OCI-LY7 (cell line): ENCODE measurements at regions not wholly inside any gene's neighbourhood (a gene's known extent, or its start where the extent isn't known, plus 50 kb on each side); places are given as distances from the start of the nearest gene placed in this dataset.

ENCODE experiments used
- EZH2phosphoT487 ChIP-seq: fragments of 200-600 bp; sonication (generic); IDR thresholded peaks from 2 replicates; pipeline ENCODE4 v1.6.1; 2018; ENCODE audit warnings: low read depth, borderline replicate concordance, mild to moderate bottlenecking, mixed run types, antibody characterized with exemption, low read length, moderate library complexity, mixed read lengths
- TF ChIP-seq, protein P1 (sequence below): fragments of 200-600 bp; sonication (generic); conservative IDR thresholded peaks from 2 replicates; pipeline ENCODE4 v1.5.1; 2014; ENCODE audit warnings: mild to moderate bottlenecking, antibody characterized with exemption, low read length, moderate library complexity, mixed read lengths

- TF ChIP-seq, protein P1, sequence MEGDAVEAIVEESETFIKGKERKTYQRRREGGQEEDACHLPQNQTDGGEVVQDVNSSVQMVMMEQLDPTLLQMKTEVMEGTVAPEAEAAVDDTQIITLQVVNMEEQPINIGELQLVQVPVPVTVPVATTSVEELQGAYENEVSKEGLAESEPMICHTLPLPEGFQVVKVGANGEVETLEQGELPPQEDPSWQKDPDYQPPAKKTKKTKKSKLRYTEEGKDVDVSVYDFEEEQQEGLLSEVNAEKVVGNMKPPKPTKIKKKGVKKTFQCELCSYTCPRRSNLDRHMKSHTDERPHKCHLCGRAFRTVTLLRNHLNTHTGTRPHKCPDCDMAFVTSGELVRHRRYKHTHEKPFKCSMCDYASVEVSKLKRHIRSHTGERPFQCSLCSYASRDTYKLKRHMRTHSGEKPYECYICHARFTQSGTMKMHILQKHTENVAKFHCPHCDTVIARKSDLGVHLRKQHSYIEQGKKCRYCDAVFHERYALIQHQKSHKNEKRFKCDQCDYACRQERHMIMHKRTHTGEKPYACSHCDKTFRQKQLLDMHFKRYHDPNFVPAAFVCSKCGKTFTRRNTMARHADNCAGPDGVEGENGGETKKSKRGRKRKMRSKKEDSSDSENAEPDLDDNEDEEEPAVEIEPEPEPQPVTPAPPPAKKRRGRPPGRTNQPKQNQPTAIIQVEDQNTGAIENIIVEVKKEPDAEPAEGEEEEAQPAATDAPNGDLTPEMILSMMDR = no peak
- TF ChIP-seq EZH2phosphoT487 = no peak
These were observed 72.7 kb downstream of the SOX9 start for GRCh38 chr17:72193391-72194106.
